Vagina (tissue), 2 donors: ENCODE measurements at regions not wholly inside any gene's neighbourhood (a gene's known extent, or its start where the extent isn't known, plus 50 kb on each side); places are given as distances from the start of the nearest gene placed in this dataset.
"Not testable (repeated sequence)": the region's sequence is repeated elsewhere in the genome, so short reads cannot be mapped to it uniquely, and the experiment has no call there.

Source experiments
- DNase-seq, 2 donors: peaks; one replicate each; pipeline ENCODE4 v3.0.0-alpha.2; 2017; ENCODE audit errors: extremely low spot score in 2 of 2
- H3K27ac ChIP-seq: fragments of 200-600 bp; sonication (generic); one replicate; pipeline ENCODE4 v1.5.1; 2019
- H3K27me3 ChIP-seq: fragments of 200-600 bp; sonication (generic); one replicate; pipeline ENCODE4 v1.5.1; 2019
- H3K36me3 ChIP-seq, 2 donors: fragments of 200-600 bp; sonication (generic); one replicate each; pipeline ENCODE4 v1.5.1; 2017 to 2019
- H3K4me1 ChIP-seq: fragments of 200-600 bp; sonication (generic); one replicate; pipeline ENCODE4 v1.5.1; 2019
- H3K4me3 ChIP-seq, 2 donors: fragments of 200-600 bp; sonication (generic); 1 replicate in 1 of 2; 2 replicates in 1 of 2; pipeline ENCODE4 v1.5.1; 2016 to 2019
- H3K9me3 ChIP-seq: fragments of 200-600 bp; sonication (generic); one replicate; pipeline ENCODE4 v1.5.1; 2019
- POLR2A ChIP-seq, 2 donors: fragments of 450-650 bp; IDR thresholded peaks; one replicate each; pipeline ENCODE4 v1.6.1; 2017; ENCODE audit warnings: antibody characterized with exemption in 2 of 2, mild to moderate bottlenecking in 2 of 2, moderate library complexity in 2 of 2
- POLR2AphosphoS5 ChIP-seq, 2 donors: sonication (generic); formaldehyde crosslinking; IDR thresholded peaks; one replicate each; pipeline ENCODE4 v1.9.0; 2017; ENCODE audit warnings: antibody characterized with exemption in 2 of 2, mild to moderate bottlenecking in 2 of 2, low read depth in 1 of 2; ENCODE audit not compliant: insufficient read depth in 1 of 2
- intact Hi-C: fragments of 100-400 bp; cut with DNase I; formaldehyde crosslinking; loops from one replicate; pipeline ENCODE4 v1.15.1; 2023
- TF ChIP-seq, protein P1 (sequence below), 3 experiments: fragments of 450-650 bp in 2 of 3; fragments of 200-600 bp in 1 of 3; sonication (generic) in 1 of 3; IDR thresholded peaks; one replicate each; pipeline ENCODE4 v1.5.1; 2017 to 2019; ENCODE audit warnings: antibody characterized with exemption in 3 of 3, mild to moderate bottlenecking in 2 of 3, moderate library complexity in 2 of 3

DNA sequence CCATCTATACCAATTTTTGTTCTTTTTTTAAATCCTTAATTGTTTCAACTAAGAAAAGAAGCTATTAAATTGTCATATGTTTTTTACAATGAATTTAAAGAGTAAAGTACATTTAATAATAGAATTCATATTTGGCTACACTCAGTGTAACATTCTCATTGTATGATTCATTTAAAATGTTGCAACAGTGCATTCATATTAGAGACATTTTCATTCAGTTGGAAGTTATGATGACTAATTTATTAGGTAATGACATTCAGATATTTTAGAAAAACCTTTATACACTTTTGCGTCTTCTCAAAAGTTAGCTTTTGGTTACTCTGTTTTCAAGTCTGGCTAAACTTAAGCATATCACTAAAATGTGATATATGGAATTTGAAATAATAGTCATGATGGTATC lies 887.5 kb upstream of the NRXN1 start:
- no peak overlapping the region for H3K27ac ChIP-seq
- H3K27me3 ChIP-seq, result no peaks in the 10 kb centered on the region
- H3K36me3 ChIP-seq, result no peaks in the 10 kb centered on the region
- no peak for DNase-seq
- H3K4me1 ChIP-seq, result no peaks in the 10 kb centered on the region
- no peak for TF ChIP-seq POLR2A (IDR thresholded peaks at IDR 0.05)
- TF ChIP-seq, protein P1, sequence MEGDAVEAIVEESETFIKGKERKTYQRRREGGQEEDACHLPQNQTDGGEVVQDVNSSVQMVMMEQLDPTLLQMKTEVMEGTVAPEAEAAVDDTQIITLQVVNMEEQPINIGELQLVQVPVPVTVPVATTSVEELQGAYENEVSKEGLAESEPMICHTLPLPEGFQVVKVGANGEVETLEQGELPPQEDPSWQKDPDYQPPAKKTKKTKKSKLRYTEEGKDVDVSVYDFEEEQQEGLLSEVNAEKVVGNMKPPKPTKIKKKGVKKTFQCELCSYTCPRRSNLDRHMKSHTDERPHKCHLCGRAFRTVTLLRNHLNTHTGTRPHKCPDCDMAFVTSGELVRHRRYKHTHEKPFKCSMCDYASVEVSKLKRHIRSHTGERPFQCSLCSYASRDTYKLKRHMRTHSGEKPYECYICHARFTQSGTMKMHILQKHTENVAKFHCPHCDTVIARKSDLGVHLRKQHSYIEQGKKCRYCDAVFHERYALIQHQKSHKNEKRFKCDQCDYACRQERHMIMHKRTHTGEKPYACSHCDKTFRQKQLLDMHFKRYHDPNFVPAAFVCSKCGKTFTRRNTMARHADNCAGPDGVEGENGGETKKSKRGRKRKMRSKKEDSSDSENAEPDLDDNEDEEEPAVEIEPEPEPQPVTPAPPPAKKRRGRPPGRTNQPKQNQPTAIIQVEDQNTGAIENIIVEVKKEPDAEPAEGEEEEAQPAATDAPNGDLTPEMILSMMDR (IDR thresholded peaks at IDR 0.05), result no peak
- TF ChIP-seq POLR2AphosphoS5 (IDR thresholded peaks at IDR 0.05; ENCODE audit: insufficient read depth in 1 of 2, low read depth in 1 of 2), result no peak
- intact Hi-C loops, result no loop called here
- H3K4me3 ChIP-seq, result no peak overlapping the region
- no peaks in the 10 kb centered on the region for H3K9me3 ChIP-seq

- no peak for DNase-seq
- Histone ChIP-seq H3K4me3 (no peak overlapping the region), H3K27me3 (no peaks in the 10 kb centered on the region), H3K27ac (no peak overlapping the region), H3K4me1 (no peaks in the 10 kb centered on the region), H3K9me3 (no peaks in the 10 kb centered on the region), H3K36me3 (no peaks in the 10 kb centered on the region)
- intact Hi-C loops, result no loop called here
- no peak for TF ChIP-seq POLR2A (IDR thresholded peaks at IDR 0.05)
These were observed 886.2 kb upstream of the NRXN1 start for GRCh38 chr2:51918113-51918512.

- DNase-seq, result no peak
- no peaks in the 10 kb centered on the region for H3K9me3 ChIP-seq
- H3K27ac ChIP-seq, result no peak overlapping the region
- TF ChIP-seq, protein P1 (IDR thresholded peaks at IDR 0.05), result no peak
- TF ChIP-seq POLR2AphosphoS5 (IDR thresholded peaks at IDR 0.05; ENCODE audit: insufficient read depth in 1 of 2, low read depth in 1 of 2) (no peak), POLR2A (IDR thresholded peaks at IDR 0.05) (no peak)
- H3K27me3 ChIP-seq, result no peaks in the 10 kb centered on the region
- H3K36me3 ChIP-seq, result no peaks in the 10 kb centered on the region
- no peak overlapping the region for H3K4me3 ChIP-seq
- H3K4me1 ChIP-seq, result no peaks in the 10 kb centered on the region
- intact Hi-C loops, result no loop called here
These were observed 871.8 kb upstream of the NRXN1 start for GRCh38 chr2:51903728-51904127.

DNA sequence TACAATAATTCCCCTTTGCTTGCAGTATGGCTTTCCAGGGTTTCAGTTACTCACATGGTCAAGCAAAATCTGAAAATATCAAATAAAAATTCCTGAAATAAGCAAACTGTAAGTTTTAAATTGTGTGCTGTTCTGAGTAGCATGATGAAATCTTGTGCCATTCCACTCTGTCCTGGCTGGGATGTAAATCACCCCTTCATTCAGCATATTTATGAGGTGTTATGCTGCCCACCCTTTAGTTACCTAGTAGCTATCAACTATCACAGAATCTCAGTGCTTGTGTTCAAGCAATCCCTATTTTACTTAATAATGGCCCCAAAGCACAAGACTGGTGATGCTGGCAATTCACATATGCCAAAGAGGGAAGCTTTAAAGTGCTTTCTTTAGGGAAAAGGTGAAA lies 867.7 kb upstream of the NRXN1 start:
- no peaks in the 10 kb centered on the region for H3K4me1 ChIP-seq
- H3K27me3 ChIP-seq, result no peaks in the 10 kb centered on the region
- no peaks in the 10 kb centered on the region for H3K9me3 ChIP-seq
- H3K36me3 ChIP-seq, result no peaks in the 10 kb centered on the region
- intact Hi-C loops, result no loop called here
- TF ChIP-seq POLR2A (IDR thresholded peaks at IDR 0.05) (no peak), POLR2AphosphoS5 (IDR thresholded peaks at IDR 0.05; ENCODE audit: insufficient read depth in 1 of 2, low read depth in 1 of 2) (no peak)
- TF ChIP-seq, protein P1 (IDR thresholded peaks at IDR 0.05), result no peak
- H3K27ac ChIP-seq, result no peak overlapping the region
- no peak overlapping the region for H3K4me3 ChIP-seq
- no peak for DNase-seq

DNA sequence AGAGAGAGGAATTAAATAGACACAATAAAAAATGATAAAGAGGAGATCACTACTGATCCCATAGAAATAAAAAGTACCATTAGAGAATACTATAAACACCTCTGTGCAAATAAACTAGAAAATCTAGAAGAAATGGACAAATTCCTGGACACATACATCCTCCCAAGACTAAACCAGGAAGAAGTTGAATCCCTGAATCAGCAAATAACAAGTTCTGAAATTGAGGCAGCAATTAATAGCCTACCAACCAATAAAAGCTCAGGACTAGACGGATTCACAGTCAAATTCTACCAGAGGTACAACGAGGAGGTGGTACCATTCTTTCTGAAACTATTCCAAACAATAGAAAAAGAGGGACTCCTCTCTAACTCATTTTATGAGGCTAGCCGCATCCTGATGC lies 862.7 kb upstream of the NRXN1 start:
- H3K27me3 ChIP-seq, intact Hi-C loops, H3K36me3 ChIP-seq, H3K4me1 ChIP-seq, H3K9me3 ChIP-seq, H3K4me3 ChIP-seq, DNase-seq, H3K27ac ChIP-seq: not testable (repeated sequence)

DNA sequence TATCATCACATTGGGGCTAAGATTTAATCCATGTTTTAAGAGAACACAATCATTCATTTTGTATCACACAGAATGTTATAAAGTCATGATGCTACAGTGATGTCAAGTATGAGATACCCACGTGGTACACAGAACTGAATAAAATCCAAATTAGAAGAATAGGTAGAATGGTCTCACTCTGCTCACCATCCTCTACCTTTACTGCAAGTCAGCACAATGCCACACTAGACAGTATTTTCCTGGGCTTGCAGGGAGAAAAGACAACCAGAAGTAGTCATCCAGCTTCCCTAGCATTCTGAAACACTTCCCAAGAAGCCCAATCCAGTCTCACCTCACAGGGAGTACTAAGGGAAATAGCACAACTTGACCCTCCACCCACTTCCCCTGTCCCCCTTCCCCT lies 856.2 kb upstream of the NRXN1 start:
- TF ChIP-seq POLR2A (IDR thresholded peaks at IDR 0.05) (no peak), POLR2AphosphoS5 (IDR thresholded peaks at IDR 0.05; ENCODE audit: insufficient read depth in 1 of 2, low read depth in 1 of 2) (no peak)
- TF ChIP-seq, protein P1 (IDR thresholded peaks at IDR 0.05), result no peak
- no peaks in the 10 kb centered on the region for H3K27me3 ChIP-seq
- no peak for DNase-seq
- no peaks in the 10 kb centered on the region for H3K4me1 ChIP-seq
- H3K4me3 ChIP-seq, result no peak overlapping the region
- no peaks in the 10 kb centered on the region for H3K9me3 ChIP-seq
- H3K27ac ChIP-seq, result no peak overlapping the region
- intact Hi-C loops, result no loop called here
- H3K36me3 ChIP-seq, result no peaks in the 10 kb centered on the region
